WTC11 (cell line): ENCODE measurements at regions not wholly inside any gene's neighbourhood (a gene's known extent, or its start where the extent isn't known, plus 50 kb on each side); places are given as distances from the start of the nearest gene placed in this dataset.

ENCODE experiments used
- CBFB ChIP-seq: sonication (generic); formaldehyde crosslinking; IDR thresholded peaks from 2 replicates; pipeline ENCODE4 v1.8.1; 2022; ENCODE audit warnings: mild to moderate bottlenecking, low read depth, missing genetic modification reagents
- FOXP1 ChIP-seq: sonication (generic); formaldehyde crosslinking; IDR thresholded peaks from 2 replicates; pipeline ENCODE4 v1.8.0; 2022; ENCODE audit warnings: missing genetic modification reagents, mild to moderate bottlenecking, moderate library complexity, borderline replicate concordance
- IRF2 ChIP-seq: sonication (generic); formaldehyde crosslinking; IDR thresholded peaks from 2 replicates; pipeline ENCODE4 v1.8.0; 2022; ENCODE audit warnings: low read depth, missing genetic modification reagents, borderline replicate concordance
- NFYB ChIP-seq: sonication (generic); formaldehyde crosslinking; conservative IDR thresholded peaks from 2 replicates; pipeline ENCODE4 v1.8.0; 2022; ENCODE audit warnings: low read depth, missing genetic modification reagents
- RORB ChIP-seq: fragments of 250-450 bp; sonication (Bioruptor Pico); IDR thresholded peaks from 2 replicates; pipeline ENCODE4 v1.9.0; 2021; ENCODE audit warnings: mild to moderate bottlenecking
- ZBTB21 ChIP-seq: sonication (generic); formaldehyde crosslinking; IDR thresholded peaks from 2 replicates; pipeline ENCODE4 v1.8.1; 2023; ENCODE audit warnings: mild to moderate bottlenecking, missing genetic modification reagents, borderline replicate concordance
- TF ChIP-seq, protein P1 (sequence below): sonication (generic); formaldehyde crosslinking; conservative IDR thresholded peaks from 2 replicates; pipeline ENCODE4 v1.8.1; 2022; ENCODE audit warnings: mild to moderate bottlenecking, missing genetic modification reagents
- TF ChIP-seq, protein P2 (sequence below): fragments of 200-600 bp; IDR thresholded peaks from 2 replicates; pipeline ENCODE4 v1.8.0; 2022; ENCODE audit warnings: antibody characterized with exemption
- TF ChIP-seq, protein P3 (sequence below): sonication (generic); formaldehyde crosslinking; IDR thresholded peaks from 2 replicates; pipeline ENCODE4 v1.8.1; 2023; ENCODE audit warnings: mild to moderate bottlenecking, missing genetic modification reagents, moderate library complexity
- TF ChIP-seq, protein P4 (sequence below): sonication (generic); formaldehyde crosslinking; IDR thresholded peaks from 2 replicates; pipeline ENCODE4 v1.8.1; 2023; ENCODE audit warnings: mild to moderate bottlenecking, moderate library complexity, missing genetic modification reagents
- TF ChIP-seq, protein P5 (sequence below): sonication (generic); formaldehyde crosslinking; IDR thresholded peaks from 2 replicates; pipeline ENCODE4 v1.8.1; 2022; ENCODE audit warnings: mild to moderate bottlenecking, missing genetic modification reagents, moderate library complexity, borderline replicate concordance

DNA sequence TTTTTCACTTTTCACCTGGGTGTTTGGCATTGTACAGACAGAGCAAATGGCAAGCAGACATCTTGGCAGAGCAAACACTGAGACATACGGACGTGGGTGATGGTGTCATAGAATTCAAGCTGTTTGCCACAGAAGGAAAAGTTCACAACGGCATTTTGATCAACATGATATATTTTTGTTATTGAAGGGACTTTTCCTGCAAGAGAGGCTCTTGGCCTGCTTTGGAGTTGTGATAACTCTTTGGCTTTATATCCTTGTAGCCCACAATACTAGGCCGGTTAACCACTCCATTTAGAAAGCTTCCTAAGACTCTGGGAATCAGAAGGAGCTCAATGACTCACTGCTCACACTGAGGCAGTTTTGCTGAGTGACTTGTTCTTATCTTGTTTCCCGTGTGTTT lies 1038.3 kb downstream of the TLE1 start:
- TF ChIP-seq, protein P1, sequence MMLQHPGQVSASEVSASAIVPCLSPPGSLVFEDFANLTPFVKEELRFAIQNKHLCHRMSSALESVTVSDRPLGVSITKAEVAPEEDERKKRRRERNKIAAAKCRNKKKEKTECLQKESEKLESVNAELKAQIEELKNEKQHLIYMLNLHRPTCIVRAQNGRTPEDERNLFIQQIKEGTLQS (CRISPR knock-in tag): no peak
- TF ChIP-seq, protein P2, sequence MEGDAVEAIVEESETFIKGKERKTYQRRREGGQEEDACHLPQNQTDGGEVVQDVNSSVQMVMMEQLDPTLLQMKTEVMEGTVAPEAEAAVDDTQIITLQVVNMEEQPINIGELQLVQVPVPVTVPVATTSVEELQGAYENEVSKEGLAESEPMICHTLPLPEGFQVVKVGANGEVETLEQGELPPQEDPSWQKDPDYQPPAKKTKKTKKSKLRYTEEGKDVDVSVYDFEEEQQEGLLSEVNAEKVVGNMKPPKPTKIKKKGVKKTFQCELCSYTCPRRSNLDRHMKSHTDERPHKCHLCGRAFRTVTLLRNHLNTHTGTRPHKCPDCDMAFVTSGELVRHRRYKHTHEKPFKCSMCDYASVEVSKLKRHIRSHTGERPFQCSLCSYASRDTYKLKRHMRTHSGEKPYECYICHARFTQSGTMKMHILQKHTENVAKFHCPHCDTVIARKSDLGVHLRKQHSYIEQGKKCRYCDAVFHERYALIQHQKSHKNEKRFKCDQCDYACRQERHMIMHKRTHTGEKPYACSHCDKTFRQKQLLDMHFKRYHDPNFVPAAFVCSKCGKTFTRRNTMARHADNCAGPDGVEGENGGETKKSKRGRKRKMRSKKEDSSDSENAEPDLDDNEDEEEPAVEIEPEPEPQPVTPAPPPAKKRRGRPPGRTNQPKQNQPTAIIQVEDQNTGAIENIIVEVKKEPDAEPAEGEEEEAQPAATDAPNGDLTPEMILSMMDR: no peak
- TF ChIP-seq, protein P3, sequence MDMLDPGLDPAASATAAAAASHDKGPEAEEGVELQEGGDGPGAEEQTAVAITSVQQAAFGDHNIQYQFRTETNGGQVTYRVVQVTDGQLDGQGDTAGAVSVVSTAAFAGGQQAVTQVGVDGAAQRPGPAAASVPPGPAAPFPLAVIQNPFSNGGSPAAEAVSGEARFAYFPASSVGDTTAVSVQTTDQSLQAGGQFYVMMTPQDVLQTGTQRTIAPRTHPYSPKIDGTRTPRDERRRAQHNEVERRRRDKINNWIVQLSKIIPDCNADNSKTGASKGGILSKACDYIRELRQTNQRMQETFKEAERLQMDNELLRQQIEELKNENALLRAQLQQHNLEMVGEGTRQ (CRISPR knock-in tag): no peak
- no peak for TF ChIP-seq CBFB (CRISPR knock-in tag)
- TF ChIP-seq, protein P4, sequence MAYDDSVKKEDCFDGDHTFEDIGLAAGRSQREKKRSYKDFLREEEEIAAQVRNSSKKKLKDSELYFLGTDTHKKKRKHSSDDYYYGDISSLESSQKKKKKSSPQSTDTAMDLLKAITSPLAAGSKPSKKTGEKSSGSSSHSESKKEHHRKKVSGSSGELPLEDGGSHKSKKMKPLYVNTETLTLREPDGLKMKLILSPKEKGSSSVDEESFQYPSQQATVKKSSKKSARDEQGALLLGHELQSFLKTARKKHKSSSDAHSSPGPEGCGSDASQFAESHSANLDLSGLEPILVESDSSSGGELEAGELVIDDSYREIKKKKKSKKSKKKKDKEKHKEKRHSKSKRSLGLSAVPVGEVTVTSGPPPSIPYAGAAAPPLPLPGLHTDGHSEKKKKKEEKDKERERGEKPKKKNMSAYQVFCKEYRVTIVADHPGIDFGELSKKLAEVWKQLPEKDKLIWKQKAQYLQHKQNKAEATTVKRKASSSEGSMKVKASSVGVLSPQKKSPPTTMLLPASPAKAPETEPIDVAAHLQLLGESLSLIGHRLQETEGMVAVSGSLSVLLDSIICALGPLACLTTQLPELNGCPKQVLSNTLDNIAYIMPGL (CRISPR knock-in tag): no peak
- no peak for TF ChIP-seq IRF2 (CRISPR knock-in tag)
- no peak for TF ChIP-seq ZBTB21
- no peak for TF ChIP-seq FOXP1
- TF ChIP-seq RORB: no peak
- TF ChIP-seq, protein P5, sequence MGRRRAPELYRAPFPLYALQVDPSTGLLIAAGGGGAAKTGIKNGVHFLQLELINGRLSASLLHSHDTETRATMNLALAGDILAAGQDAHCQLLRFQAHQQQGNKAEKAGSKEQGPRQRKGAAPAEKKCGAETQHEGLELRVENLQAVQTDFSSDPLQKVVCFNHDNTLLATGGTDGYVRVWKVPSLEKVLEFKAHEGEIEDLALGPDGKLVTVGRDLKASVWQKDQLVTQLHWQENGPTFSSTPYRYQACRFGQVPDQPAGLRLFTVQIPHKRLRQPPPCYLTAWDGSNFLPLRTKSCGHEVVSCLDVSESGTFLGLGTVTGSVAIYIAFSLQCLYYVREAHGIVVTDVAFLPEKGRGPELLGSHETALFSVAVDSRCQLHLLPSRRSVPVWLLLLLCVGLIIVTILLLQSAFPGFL (CRISPR knock-in tag): no peak
- TF ChIP-seq NFYB: no peak
